ENCODE measurements at regions not wholly inside any gene's neighbourhood (a gene's known extent, or its start where the extent isn't known, plus 50 kb on each side); places are given as distances from the start of the nearest gene placed in this dataset.

- DNase-seq: no peak
These were observed 597.9 kb downstream of the KCNJ2 start for GRCh38 chr17:70767102-70767701.

GRCh38 chr17:70769956-70770355, 600.6 kb downstream of the KCNJ2 start:
- DNase-seq: no peak

- no peak for DNase-seq
These were observed 602.6 kb downstream of the KCNJ2 start for GRCh38 chr17:70771804-70772386.

GRCh38 chr17:70772761-70773160, 603.4 kb downstream of the KCNJ2 start:
- DNase-seq: no peak

- DNase-seq: no peak
These were observed 603.9 kb downstream of the KCNJ2 start for GRCh38 chr17:70773258-70773657.

- no peak for DNase-seq
These were observed 605.2 kb downstream of the KCNJ2 start for GRCh38 chr17:70774339-70775117.

GRCh38 chr17:70775679-70776078, 606.3 kb downstream of the KCNJ2 start:
- DNase-seq: no peak

- no peak for DNase-seq
These were observed 607.1 kb downstream of the KCNJ2 start for GRCh38 chr17:70776441-70776840.

GRCh38 chr17:70780031-70780430, 610.7 kb downstream of the KCNJ2 start:
- no peak for DNase-seq

GRCh38 chr17:70786081-70786480, 616.7 kb downstream of the KCNJ2 start:
- DNase-seq: no peak

- no peak for DNase-seq
These were observed 618.5 kb downstream of the KCNJ2 start for GRCh38 chr17:70787721-70788300.

GRCh38 chr17:70791748-70792443, 622.6 kb downstream of the KCNJ2 start:
- no peak for DNase-seq

- no peak for DNase-seq
These were observed 625.4 kb downstream of the KCNJ2 start for GRCh38 chr17:70794738-70795137.

GRCh38 chr17:70795620-70796019, 626.3 kb downstream of the KCNJ2 start:
- DNase-seq: no peak

- no peak for DNase-seq
These were observed 627.4 kb downstream of the KCNJ2 start for GRCh38 chr17:70796757-70797156.

- DNase-seq: no peak
These were observed 627.8 kb downstream of the KCNJ2 start for GRCh38 chr17:70797166-70797565.

- DNase-seq: no peak
These were observed 634.8 kb downstream of the KCNJ2 start for GRCh38 chr17:70804161-70804560.

GRCh38 chr17:70808596-70808995, 639.3 kb downstream of the KCNJ2 start:
- no peak for DNase-seq

- DNase-seq: no peak
These were observed 641.3 kb downstream of the KCNJ2 start for GRCh38 chr17:70810609-70811008.

GRCh38 chr17:70813355-70813930, 644.1 kb downstream of the KCNJ2 start:
- DNase-seq: no peak

GRCh38 chr17:70819183-70819582, 649.9 kb downstream of the KCNJ2 start:
- no peak for DNase-seq

GRCh38 chr17:70820276-70820675, 650.9 kb downstream of the KCNJ2 start:
- DNase-seq: no peak
